ENCODE measurements at regions not wholly inside any gene's neighbourhood (a gene's known extent, or its start where the extent isn't known, plus 50 kb on each side); places are given as distances from the start of the nearest gene placed in this dataset.
"Not testable (repeated sequence)": the region's sequence is repeated elsewhere in the genome, so short reads cannot be mapped to it uniquely, and the experiment has no call there.

DNA sequence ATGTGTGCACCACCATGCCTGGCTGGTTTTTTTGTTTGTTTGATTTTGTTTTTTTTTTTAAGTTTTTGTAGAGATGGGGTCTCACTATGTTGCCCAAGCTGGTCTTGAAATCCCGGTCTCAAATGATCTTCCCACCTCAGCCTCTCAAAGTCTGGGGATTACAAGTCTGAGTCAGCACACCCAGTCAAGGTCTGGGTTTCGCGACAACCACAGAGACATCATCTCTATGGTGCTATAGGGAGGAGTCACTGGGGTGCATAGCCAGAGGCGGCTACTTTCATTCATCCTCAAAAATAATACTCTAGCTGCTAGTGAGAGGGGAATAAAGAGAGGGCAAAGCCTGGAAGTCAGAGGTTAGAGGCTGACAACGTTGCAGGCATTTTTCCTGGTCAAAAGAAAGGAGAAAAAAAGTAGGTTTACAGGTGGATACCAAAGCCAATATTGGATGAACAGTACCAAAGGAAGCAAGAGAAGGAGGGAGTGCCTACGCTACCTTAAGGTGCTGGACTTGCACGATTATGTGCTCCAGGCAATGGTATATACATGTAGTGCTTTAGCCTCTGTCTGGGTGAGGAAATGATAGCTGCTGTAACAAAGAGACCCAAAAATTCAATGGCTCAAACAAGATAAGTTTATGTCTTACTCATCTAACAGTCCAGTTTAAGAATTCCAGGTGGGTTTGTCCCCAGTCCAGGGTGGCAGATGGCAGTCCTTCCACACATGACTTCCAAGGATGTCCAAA lies 178.3 kb downstream of the SKIDA1 start:
- TF ChIP-seq EP300 (IDR thresholded peaks at IDR 0.05) (no peak), POLR2AphosphoS5 (IDR thresholded peaks at IDR 0.05) (no peak)
- TF ChIP-seq, protein P1, sequence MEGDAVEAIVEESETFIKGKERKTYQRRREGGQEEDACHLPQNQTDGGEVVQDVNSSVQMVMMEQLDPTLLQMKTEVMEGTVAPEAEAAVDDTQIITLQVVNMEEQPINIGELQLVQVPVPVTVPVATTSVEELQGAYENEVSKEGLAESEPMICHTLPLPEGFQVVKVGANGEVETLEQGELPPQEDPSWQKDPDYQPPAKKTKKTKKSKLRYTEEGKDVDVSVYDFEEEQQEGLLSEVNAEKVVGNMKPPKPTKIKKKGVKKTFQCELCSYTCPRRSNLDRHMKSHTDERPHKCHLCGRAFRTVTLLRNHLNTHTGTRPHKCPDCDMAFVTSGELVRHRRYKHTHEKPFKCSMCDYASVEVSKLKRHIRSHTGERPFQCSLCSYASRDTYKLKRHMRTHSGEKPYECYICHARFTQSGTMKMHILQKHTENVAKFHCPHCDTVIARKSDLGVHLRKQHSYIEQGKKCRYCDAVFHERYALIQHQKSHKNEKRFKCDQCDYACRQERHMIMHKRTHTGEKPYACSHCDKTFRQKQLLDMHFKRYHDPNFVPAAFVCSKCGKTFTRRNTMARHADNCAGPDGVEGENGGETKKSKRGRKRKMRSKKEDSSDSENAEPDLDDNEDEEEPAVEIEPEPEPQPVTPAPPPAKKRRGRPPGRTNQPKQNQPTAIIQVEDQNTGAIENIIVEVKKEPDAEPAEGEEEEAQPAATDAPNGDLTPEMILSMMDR (IDR thresholded peaks at IDR 0.05), result no peak
- no peak overlapping the region for H3K4me3 ChIP-seq
- H3K4me1 ChIP-seq, result peaks cover 0 to 12% (median 5%) of the 10 kb centered on the region in 4 donors
- peaks cover 0 to 5% (median 0%) of the 10 kb centered on the region in 4 donors for H3K9me3 ChIP-seq
- DNase-seq, result no peak
- 69 to 89% (median 82%) methylated on average over 7 of the region's 7 CpGs for WGBS, 5 donors
- H3K27ac ChIP-seq, result no peak overlapping the region
- peaks cover 0 to 7% (median 0%) of the 10 kb centered on the region in 3 donors for H3K27me3 ChIP-seq
- no peaks in the 10 kb centered on the region for H3K36me3 ChIP-seq
- intact Hi-C loops (cut with DNase I; ENCODE audit: low total_unique reads), result no loop called here

DNA sequence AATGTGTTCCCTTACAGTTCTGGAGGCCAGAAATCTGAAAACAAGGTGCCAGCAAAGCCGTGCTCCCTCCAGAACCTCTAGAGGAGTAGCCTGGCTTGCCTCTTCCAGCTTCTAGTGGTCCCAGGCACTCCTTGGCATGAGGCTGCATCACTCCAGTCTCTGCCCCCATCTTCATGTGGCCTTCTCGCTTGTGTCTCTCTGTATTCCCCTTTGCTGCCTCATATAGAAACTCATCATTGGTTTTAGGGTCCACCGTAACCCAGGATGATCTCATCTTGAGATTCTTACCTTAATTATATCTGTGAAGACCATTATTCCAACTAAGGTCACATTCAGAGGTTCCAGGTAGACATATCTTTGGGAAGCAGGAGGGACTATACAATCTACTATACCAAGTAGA lies 182.4 kb downstream of the SKIDA1 start:
- DNase-seq, result no peak
- Histone ChIP-seq H3K27ac (no peak overlapping the region), H3K4me1 (no peaks in the 10 kb centered on the region), H3K36me3 (no peaks in the 10 kb centered on the region), H3K27me3 (no peaks in the 10 kb centered on the region), H3K9me3 (peaks cover 0 to 5% (median 0%) of the 10 kb centered on the region in 4 donors), H3K4me3 (no peak overlapping the region)
- 87 to 94% (median 90%) methylated on average over 3 of the region's 3 CpGs for WGBS, 5 donors
- no peak for TF ChIP-seq POLR2A (IDR thresholded peaks at IDR 0.05)
- no peak for TF ChIP-seq EP300 (IDR thresholded peaks at IDR 0.05)
- TF ChIP-seq, protein P1 (IDR thresholded peaks at IDR 0.05), result no peak
- no peak for TF ChIP-seq POLR2AphosphoS5 (IDR thresholded peaks at IDR 0.05)
- intact Hi-C loops (cut with DNase I; ENCODE audit: low total_unique reads), result no loop called here

DNA sequence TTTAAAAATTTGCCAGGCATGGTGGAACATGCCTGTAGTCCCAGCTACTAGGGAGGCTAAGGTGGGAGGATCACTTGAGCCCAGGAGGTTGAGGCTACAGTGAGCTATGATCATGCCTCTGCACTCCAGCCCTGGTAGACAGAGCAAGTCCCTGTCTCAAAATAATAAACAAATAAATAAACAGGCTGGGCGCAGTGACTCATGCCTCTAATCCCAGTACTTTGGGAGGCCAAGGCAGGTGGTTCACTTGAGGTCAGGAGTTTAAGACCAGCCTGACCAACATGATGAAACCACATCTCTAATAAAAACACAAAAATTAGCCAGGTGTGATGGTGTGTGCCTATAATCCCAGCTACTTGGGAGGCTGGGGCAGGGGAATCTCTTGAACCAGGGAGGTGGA lies 183.0 kb downstream of the SKIDA1 start:
- H3K27ac ChIP-seq; H3K36me3 ChIP-seq; H3K4me1 ChIP-seq; H3K4me3 ChIP-seq; intact Hi-C loops (cut with DNase I; ENCODE audit: low total_unique reads); H3K9me3 ChIP-seq; DNase-seq; H3K27me3 ChIP-seq: not testable (repeated sequence)
- WGBS, 5 donors, result 85 to 94% (median 89%) methylated on average over 1 of the region's 1 CpG

DNA sequence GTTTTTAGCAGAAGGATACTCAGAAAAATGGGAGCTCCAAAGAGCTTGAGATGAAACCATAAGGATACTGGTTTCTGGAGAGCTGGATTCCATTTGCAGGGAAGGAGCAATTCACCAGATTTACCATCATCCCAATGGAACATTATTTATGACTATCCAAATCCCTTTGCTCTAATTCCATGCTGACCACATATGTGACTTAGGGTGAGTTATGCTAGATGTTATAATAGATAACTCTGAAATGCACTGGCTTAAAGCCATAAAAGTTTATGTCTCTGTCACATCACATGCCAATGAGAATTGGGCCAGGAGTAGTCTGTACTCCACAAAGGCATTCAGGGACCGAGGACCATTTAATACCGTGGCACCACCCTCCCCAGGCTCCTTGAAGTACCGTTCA lies 185.2 kb downstream of the SKIDA1 start:
- WGBS, 5 donors, result 72 to 93% (median 93%) methylated on average over 3 of the region's 3 CpGs
- Histone ChIP-seq H3K36me3 (no peaks in the 10 kb centered on the region), H3K27ac (no peak overlapping the region), H3K4me1 (peaks cover 0 to 5% (median under 1%) of the 10 kb centered on the region in 4 donors), H3K9me3 (no peaks in the 10 kb centered on the region), H3K4me3 (no peak overlapping the region), H3K27me3 (no peaks in the 10 kb centered on the region)
- TF ChIP-seq EP300 (IDR thresholded peaks at IDR 0.05), result no peak
- TF ChIP-seq POLR2A (IDR thresholded peaks at IDR 0.05), result no peak
- TF ChIP-seq, protein P1 (IDR thresholded peaks at IDR 0.05), result no peak
- no peak for TF ChIP-seq POLR2AphosphoS5 (IDR thresholded peaks at IDR 0.05)
- intact Hi-C loops (cut with DNase I; ENCODE audit: low total_unique reads), result no loop called here
- DNase-seq, result no peak

DNA sequence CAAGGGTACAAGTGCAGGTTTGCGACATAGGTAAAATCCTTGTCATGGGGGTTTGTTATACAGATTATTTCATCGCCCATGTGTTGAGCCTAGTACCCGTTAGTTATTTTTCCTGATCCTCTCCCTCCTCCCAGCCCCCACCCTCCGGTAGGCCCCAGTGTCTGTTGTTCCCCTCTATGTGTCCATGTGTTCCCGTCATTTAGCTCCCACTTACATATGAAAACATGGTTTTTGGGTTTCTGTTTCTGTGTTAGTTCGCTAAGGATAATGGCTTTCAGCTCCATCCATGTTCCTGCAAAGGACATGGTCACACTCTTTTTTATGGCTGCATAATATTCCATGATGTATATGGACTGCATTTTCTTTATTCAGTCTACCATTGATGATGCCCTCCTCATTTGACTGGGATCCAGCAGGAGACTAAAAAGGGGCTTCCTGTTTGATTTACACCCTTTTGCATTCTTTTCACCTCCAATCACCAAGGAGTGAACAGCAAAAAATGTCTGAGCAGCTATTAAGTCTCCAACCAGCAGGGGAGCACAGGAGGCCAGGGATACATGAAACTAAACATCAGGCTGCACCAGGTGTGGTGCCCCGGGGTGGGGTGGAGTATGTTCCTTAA lies 188.2 kb downstream of the SKIDA1 start:
- TF ChIP-seq POLR2A (IDR thresholded peaks at IDR 0.05) (no peak), POLR2AphosphoS5 (IDR thresholded peaks at IDR 0.05) (no peak), EP300 (IDR thresholded peaks at IDR 0.05) (no peak)
- TF ChIP-seq, protein P1 (IDR thresholded peaks at IDR 0.05), result no peak

More for the DNA sequence above, 188.2 kb downstream of the SKIDA1 start:
- WGBS, 5 donors, result 82 to 93% (median 91%) methylated on average over 7 of the region's 7 CpGs
- Histone ChIP-seq H3K9me3 (no peaks in the 10 kb centered on the region), H3K27ac (no peak overlapping the region), H3K4me3 (no peak overlapping the region), H3K4me1 (peaks cover 0 to 9% (median 2%) of the 10 kb centered on the region in 4 donors), H3K36me3 (no peaks in the 10 kb centered on the region), H3K27me3 (no peaks in the 10 kb centered on the region)
- intact Hi-C loops (cut with DNase I; ENCODE audit: low total_unique reads), result no loop called here
- DNase-seq, result no peak

Data from stomach (tissue), 8 donors.